ENCODE measurements at regions not wholly inside any gene's neighbourhood (a gene's known extent, or its start where the extent isn't known, plus 50 kb on each side); places are given as distances from the start of the nearest gene placed in this dataset.

GRCh38 chr2:16258350-16258749 is 318.0 kb downstream of the MYCN start (continued):
- TF ChIP-seq ATF2 (IDR thresholded peaks at IDR 0.05; ENCODE audit: low read length) (no peak), SUZ12 (IDR thresholded peaks at IDR 0.05; ENCODE audit: low read length) (no peak), POU5F1 (IDR thresholded peaks at IDR 0.05; ENCODE audit: low read depth, low read length) (no peak), GABPA (IDR thresholded peaks at IDR 0.05; ENCODE audit: borderline replicate concordance, insufficient read depth, low read length) (no peak)

Measured in H1 (cell line).